Colonic mucosa (tissue), 4 donors: ENCODE measurements at regions not wholly inside any gene's neighbourhood (a gene's known extent, or its start where the extent isn't known, plus 50 kb on each side); places are given as distances from the start of the nearest gene placed in this dataset.

ENCODE experiments used
- DNase-seq: peaks from one replicate; pipeline ENCODE4 v3.0.0-alpha.2; 2020
- H3K27ac ChIP-seq: fragments of 200-600 bp; one replicate; pipeline ENCODE4 v1.8.0; 2021
- H3K27me3 ChIP-seq: fragments of 200-600 bp; one replicate; pipeline ENCODE4 v1.8.0; 2021
- H3K36me3 ChIP-seq: fragments of 200-600 bp; one replicate; pipeline ENCODE4 v1.8.0; 2021
- H3K4me1 ChIP-seq: fragments of 200-600 bp; one replicate; pipeline ENCODE4 v1.8.0; 2021; ENCODE audit warnings: mild to moderate bottlenecking
- H3K4me3 ChIP-seq: fragments of 200-600 bp; one replicate; pipeline ENCODE4 v1.8.0; 2021
- H3K9ac ChIP-seq, 2 donors: one replicate each; pipeline ENCODE4 v1.7.0; 2013; ENCODE audit warnings: control low read depth in 2 of 2, low read depth in 2 of 2, low read length in 2 of 2
- H3K9me3 ChIP-seq: fragments of 200-600 bp; one replicate; pipeline ENCODE4 v1.8.0; 2021
- CTCF ChIP-seq: fragments of 200-600 bp; IDR thresholded peaks from one replicate; pipeline ENCODE4 v1.8.0; 2022; ENCODE audit warnings: antibody characterized with exemption, mild to moderate bottlenecking
- intact Hi-C: fragments of 100-400 bp; cut with DNase I; formaldehyde crosslinking; loops from one replicate; pipeline ENCODE4 v1.14.1; 2022
- donor health status: healthy.
- donor health status: DM: no; HTN: no; CAD: no.
- donor health status: DM: no; HTN: no; CAD: no.

GRCh38 chr12:29901585-29901984 is 117.8 kb upstream of the TMTC1 start:
- H3K27ac ChIP-seq = no peak overlapping the region
- H3K4me1 ChIP-seq = no peaks in the 10 kb centered on the region
- no peak for DNase-seq
- no peaks in the 10 kb centered on the region for H3K36me3 ChIP-seq
- H3K9ac ChIP-seq = no peak overlapping the region
- TF ChIP-seq CTCF = no peak
- intact Hi-C loops = no loop called here
- H3K9me3 ChIP-seq = no peaks in the 10 kb centered on the region
- H3K27me3 ChIP-seq = no peaks in the 10 kb centered on the region
- no peak overlapping the region for H3K4me3 ChIP-seq

- intact Hi-C loops = no loop called here
- H3K9me3 ChIP-seq = no peaks in the 10 kb centered on the region
- H3K4me1 ChIP-seq = no peaks in the 10 kb centered on the region
- no peaks in the 10 kb centered on the region for H3K36me3 ChIP-seq
- no peak overlapping the region for H3K4me3 ChIP-seq
- no peak for TF ChIP-seq CTCF
- H3K9ac ChIP-seq = no peak overlapping the region
- no peak for DNase-seq
- no peak overlapping the region for H3K27ac ChIP-seq
- no peaks in the 10 kb centered on the region for H3K27me3 ChIP-seq
These were observed 115.6 kb upstream of the TMTC1 start for GRCh38 chr12:29899212-29899931.

GRCh38 chr12:29895966-29896365 is 112.2 kb upstream of the TMTC1 start:
- no peak for TF ChIP-seq CTCF
- H3K9me3 ChIP-seq = no peaks in the 10 kb centered on the region
- no peak overlapping the region for H3K4me3 ChIP-seq
- no peak overlapping the region for H3K27ac ChIP-seq
- H3K27me3 ChIP-seq = no peaks in the 10 kb centered on the region
- H3K36me3 ChIP-seq = no peaks in the 10 kb centered on the region
- H3K4me1 ChIP-seq = no peaks in the 10 kb centered on the region
- intact Hi-C loops = no loop called here
- DNase-seq = no peak
- H3K9ac ChIP-seq = no peak overlapping the region

GRCh38 chr12:29893002-29893401 is 109.3 kb upstream of the TMTC1 start:
- intact Hi-C loops = no loop called here
- Histone ChIP-seq H3K4me1 (no peaks in the 10 kb centered on the region), H3K27ac (no peak overlapping the region), H3K36me3 (no peaks in the 10 kb centered on the region), H3K9ac (no peak overlapping the region), H3K27me3 (no peaks in the 10 kb centered on the region), H3K4me3 (no peak overlapping the region), H3K9me3 (no peaks in the 10 kb centered on the region)
- no peak for TF ChIP-seq CTCF
- DNase-seq = no peak

- Histone ChIP-seq H3K9ac (no peak overlapping the region), H3K4me1 (no peaks in the 10 kb centered on the region), H3K4me3 (no peak overlapping the region), H3K36me3 (no peaks in the 10 kb centered on the region), H3K27me3 (no peaks in the 10 kb centered on the region), H3K27ac (no peak overlapping the region), H3K9me3 (no peaks in the 10 kb centered on the region)
- intact Hi-C loops = no loop called here
- no peak for DNase-seq
- TF ChIP-seq CTCF = no peak
These were observed 108.0 kb upstream of the TMTC1 start for GRCh38 chr12:29891792-29892191.
